NCI-H2107 treated with DMSO at 0.1 percent for 48 hours (cell line): ENCODE measurements at regions not wholly inside any gene's neighbourhood (a gene's known extent, or its start where the extent isn't known, plus 50 kb on each side); places are given as distances from the start of the nearest gene placed in this dataset.
A peak's percentile ranks its signal among the peaks of the same experiment; 100 is the strongest.

Experiments used
- DNase-seq: peaks from one replicate; lab custom pipeline; 2025; ENCODE audit not compliant: unreplicated experiment; lab: John Stamatoyannopoulos, UW

DNA sequence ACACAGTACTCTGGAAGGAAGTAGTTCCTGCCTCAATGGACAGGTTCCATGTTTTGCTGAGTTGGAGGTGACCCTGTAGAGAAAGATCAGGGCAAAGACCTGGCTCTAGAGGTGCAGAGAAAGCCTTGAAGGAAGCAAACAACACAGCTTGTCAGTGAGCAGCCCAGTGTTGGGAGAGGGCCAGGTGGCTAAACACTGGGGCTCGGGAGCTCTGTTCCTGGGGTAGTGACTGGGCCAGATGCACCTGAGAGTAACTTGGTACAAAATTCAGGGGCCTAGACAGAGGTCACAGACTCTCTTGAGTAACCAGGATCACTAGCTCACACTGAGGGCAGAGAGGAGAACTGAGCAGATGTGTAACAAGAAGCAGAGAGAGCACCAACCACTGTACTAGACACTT, 138.4 kb upstream of the NALF2 start:
- no peak for DNase-seq

DNA sequence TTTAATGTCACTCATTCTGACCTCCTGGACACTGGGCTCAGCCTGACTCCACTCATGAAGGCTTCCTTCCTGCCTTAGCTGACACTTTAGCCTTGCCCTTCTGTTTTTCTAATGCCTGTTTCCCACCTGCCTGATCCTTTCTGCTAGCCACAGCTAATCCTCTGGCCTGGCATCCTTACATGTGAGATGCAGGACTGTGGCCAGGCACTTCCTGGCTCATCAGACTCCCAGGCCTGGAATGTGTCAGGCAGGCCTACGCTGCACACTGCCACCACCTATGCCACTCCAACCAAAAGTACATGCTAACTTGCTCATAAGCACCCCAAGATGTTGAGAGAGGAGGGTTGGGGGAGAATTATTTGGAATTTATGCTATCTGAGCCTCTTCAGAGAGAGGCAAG, 138.8 kb upstream of the NALF2 start:
- DNase-seq: no peak

- no peak for DNase-seq
Observed at GRCh38 chrX:69362856-69363255, 141.3 kb upstream of the NALF2 start.

GRCh38 chrX:69362354-69362753, 141.8 kb upstream of the NALF2 start:
- DNase-seq: no peak

DNA sequence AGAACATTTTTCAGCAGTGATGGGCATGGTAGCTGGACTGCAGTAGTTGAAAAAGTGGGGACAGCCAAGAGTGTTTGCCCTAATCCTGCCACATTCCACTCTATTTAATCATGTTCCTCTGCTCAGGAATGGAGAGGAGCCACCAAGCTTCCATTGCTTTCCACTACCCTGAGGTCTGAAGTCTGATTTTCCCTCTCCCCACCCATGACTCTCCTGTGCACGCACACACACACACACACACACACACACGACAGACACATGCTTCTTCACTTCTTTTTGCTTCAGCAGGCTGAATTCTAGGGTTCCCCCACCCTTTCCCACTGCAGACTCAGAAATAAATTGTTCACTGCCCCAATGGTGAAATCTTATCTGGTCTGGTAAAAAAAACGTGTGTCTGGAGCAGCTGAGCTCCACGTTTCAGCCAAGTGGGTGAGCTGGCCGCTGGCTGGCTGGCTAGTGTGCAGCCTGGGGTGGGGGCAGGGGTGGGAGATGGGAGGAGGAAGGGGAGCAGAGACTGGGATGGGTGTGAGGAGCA, 142.7 kb upstream of the NALF2 start:
- no peak for DNase-seq

- DNase-seq: peak; percentile 7
Observed at GRCh38 chrX:69357317-69357716, 146.8 kb upstream of the NALF2 start.

DNA sequence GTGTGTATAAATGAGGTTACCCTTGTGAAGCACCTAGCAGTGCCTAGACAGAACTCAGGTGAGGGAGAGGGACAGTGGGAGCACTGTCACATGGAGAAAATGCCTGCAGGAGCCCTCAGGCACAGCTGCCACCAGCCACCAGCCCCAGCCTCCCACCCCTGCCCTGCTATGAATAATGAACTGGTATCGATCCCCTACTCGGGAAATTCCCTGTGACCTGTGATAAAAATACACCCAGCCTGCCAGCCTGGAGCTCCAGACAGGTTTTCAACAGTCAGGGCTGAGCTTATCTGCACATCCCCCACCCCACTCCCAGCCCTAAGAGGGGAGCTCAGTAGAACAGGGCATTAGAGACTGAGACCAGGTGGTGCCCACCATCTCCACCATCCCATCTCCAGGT, 159.6 kb upstream of the PJA1 start:
- no peak for DNase-seq

DNA sequence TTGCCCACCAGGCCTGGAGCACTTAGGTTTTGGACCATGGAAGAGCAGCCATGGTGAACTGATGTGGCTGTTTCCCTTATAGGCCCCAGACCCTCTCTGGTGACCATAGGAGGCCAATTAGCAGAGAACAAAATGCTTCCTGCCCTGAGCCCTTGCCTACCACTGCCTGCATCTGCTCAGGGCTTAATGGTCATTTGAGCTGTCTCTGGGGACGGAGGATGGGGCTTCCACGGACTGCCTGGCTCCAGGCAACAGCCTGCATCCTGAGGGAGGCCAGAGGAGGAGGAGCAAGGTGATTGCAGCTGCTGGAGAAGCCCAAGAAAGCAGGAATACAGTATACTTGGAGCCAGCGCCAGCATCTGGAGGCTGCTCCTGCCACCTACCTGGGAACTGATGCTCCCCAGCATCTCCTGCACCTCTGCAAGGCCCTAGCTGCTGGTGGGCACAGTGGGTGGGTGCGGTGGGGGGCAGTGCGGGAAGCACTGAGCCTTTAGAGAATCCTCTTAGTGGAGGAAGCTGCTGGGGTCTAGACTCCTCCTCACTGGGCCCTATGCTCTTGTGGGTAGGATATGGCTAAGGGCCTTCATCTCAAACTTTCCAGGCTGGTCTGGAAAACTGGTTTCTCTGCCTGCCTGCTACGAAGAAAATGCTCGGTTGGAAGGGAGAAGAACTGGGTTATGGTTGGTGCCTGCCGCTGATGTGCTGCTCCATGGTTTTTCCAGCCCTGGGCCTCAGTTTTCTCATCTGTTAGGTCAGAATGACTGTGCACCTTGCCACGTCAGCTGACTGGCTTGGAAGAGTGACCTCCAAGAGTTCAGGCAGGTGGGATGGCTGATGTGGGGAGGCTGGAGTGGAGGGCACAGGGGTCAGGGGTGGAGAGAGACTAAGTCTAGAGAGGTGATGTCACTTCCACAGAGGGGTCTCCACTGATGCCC, 158.8 kb upstream of the PJA1 start:
- no peak for DNase-seq

GRCh38 chrX:69321789-69322188, 156.5 kb upstream of the PJA1 start:
- no peak for DNase-seq

GRCh38 chrX:69321006-69321655, 155.9 kb upstream of the PJA1 start:
- DNase-seq: no peak

DNA sequence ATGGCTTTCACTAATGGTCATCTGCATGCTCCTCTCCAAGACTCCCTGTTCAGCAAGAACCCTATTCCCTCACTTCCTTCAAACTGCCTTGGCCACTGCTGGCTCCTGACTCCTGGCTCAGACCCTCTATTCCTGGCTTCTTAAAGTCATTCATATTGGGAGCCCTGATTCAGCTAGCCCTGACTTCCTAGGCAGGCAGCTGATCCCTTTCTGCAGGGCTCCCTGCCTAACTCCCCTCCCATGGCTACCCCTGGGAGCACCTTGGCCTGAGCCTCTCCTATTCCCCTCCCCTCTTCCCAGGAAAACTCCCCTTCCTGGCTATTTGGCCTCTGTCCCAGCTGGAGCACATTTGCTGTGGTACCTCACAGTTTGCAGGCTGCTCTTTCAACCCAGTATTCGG, 154.9 kb upstream of the PJA1 start:
- no peak for DNase-seq

GRCh38 chrX:69319376-69319775, 154.1 kb upstream of the PJA1 start:
- no peak for DNase-seq

GRCh38 chrX:69318651-69319340, 153.5 kb upstream of the PJA1 start:
- no peak for DNase-seq

GRCh38 chrX:69317721-69318120, 152.5 kb upstream of the PJA1 start:
- DNase-seq: no peak

GRCh38 chrX:69314436-69315348, 149.4 kb upstream of the PJA1 start:
- DNase-seq: no peak

GRCh38 chrX:69313617-69314290, 148.5 kb upstream of the PJA1 start:
- no peak for DNase-seq

DNA sequence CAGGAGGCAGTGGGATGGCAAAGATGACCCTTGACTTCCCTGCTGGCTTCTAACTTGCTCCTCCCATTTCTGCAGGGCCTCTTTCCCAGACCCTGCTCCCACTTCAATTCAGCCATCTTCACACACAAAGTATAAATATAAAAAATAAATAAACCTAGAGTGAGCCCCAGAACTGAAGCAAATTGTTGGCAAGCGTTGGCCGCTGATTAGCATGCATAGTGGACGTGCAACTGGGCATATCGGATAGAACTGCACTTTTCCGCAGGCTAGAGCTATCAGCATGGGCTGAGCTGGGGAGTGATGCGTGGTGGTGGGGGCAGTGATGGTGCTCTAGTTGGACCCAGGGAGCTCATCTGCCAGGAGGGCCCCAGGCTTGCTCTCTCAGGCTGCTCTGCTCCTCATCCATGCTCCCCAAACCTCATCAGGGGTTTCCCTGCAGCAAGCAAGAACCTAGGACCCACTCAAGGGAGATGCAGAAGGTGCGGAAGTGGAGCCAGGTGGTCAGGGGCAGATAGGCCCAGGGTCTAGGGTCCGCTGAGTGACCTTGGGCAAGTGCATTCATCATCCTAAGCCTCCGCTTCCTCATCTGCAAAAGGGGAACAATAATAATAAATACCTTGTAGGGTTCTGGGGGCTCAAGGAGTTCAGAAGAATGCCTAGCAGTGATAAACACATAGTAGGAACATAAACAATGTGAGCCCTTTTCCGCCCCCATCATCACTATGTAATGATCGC, 146.8 kb upstream of the PJA1 start:
- no peak for DNase-seq

GRCh38 chrX:69309074-69309792, 144.0 kb upstream of the PJA1 start:
- no peak for DNase-seq

GRCh38 chrX:69307756-69308155, 142.5 kb upstream of the PJA1 start:
- no peak for DNase-seq
